ENCODE measurements at regions not wholly inside any gene's neighbourhood (a gene's known extent, or its start where the extent isn't known, plus 50 kb on each side); places are given as distances from the start of the nearest gene placed in this dataset.

GRCh38 chrX:150164971-150165600 is 198.0 kb upstream of the MAMLD1 start:
- no peaks in the 10 kb centered on the region for H3K9me3 ChIP-seq
- H3K4me3 ChIP-seq (ENCODE audit: low read depth, low read length): no peak overlapping the region
- DNase-seq: no peak
- H3K4me1 ChIP-seq: no peaks in the 10 kb centered on the region
- no peak for TF ChIP-seq CTCF (IDR thresholded peaks at IDR 0.05; ENCODE audit: low read depth, low read length)
- H3K27me3 ChIP-seq: no peaks in the 10 kb centered on the region
- no peaks in the 10 kb centered on the region for H3K36me3 ChIP-seq

- H3K36me3 ChIP-seq: no peaks in the 10 kb centered on the region
- DNase-seq: no peak
- no peak for TF ChIP-seq CTCF (IDR thresholded peaks at IDR 0.05; ENCODE audit: low read depth, low read length)
- H3K9me3 ChIP-seq: no peaks in the 10 kb centered on the region
- no peaks in the 10 kb centered on the region for H3K4me1 ChIP-seq
- H3K27me3 ChIP-seq: no peaks in the 10 kb centered on the region
- H3K4me3 ChIP-seq (ENCODE audit: low read depth, low read length): no peak overlapping the region
These were observed 197.1 kb upstream of the MAMLD1 start for GRCh38 chrX:150165776-150166610.

- no peak overlapping the region for H3K4me3 ChIP-seq (ENCODE audit: low read depth, low read length)
- H3K9me3 ChIP-seq: no peaks in the 10 kb centered on the region
- no peaks in the 10 kb centered on the region for H3K27me3 ChIP-seq
- TF ChIP-seq CTCF (IDR thresholded peaks at IDR 0.05; ENCODE audit: low read depth, low read length): no peak
- no peaks in the 10 kb centered on the region for H3K36me3 ChIP-seq
- H3K4me1 ChIP-seq: no peaks in the 10 kb centered on the region
- no peak for DNase-seq
These were observed 195.4 kb upstream of the MAMLD1 start for GRCh38 chrX:150167482-150168324.

- no peak for TF ChIP-seq CTCF (IDR thresholded peaks at IDR 0.05; ENCODE audit: low read depth, low read length)
- no peak overlapping the region for H3K4me3 ChIP-seq (ENCODE audit: low read depth, low read length)
- no peaks in the 10 kb centered on the region for H3K36me3 ChIP-seq
- no peak for DNase-seq
- H3K27me3 ChIP-seq: no peaks in the 10 kb centered on the region
- H3K9me3 ChIP-seq: no peaks in the 10 kb centered on the region
- no peaks in the 10 kb centered on the region for H3K4me1 ChIP-seq
These were observed 181.0 kb upstream of the MAMLD1 start for GRCh38 chrX:150182161-150182560.

GRCh38 chrX:150184491-150184890 is 178.6 kb upstream of the MAMLD1 start:
- no peak overlapping the region for H3K4me3 ChIP-seq (ENCODE audit: low read depth, low read length)
- no peaks in the 10 kb centered on the region for H3K36me3 ChIP-seq
- H3K27me3 ChIP-seq: no peaks in the 10 kb centered on the region
- DNase-seq: no peak
- H3K4me1 ChIP-seq: no peaks in the 10 kb centered on the region
- H3K9me3 ChIP-seq: no peaks in the 10 kb centered on the region
- TF ChIP-seq CTCF (IDR thresholded peaks at IDR 0.05; ENCODE audit: low read depth, low read length): no peak
